Lower leg skin (tissue), 3 donors: ENCODE measurements at regions not wholly inside any gene's neighbourhood (a gene's known extent, or its start where the extent isn't known, plus 50 kb on each side); places are given as distances from the start of the nearest gene placed in this dataset.

ENCODE experiments used
- CTCF ChIP-seq, 3 donors: fragments of 450-650 bp; IDR thresholded peaks; one replicate each; pipeline ENCODE4 v1.5.1; 2016; ENCODE audit warnings: antibody characterized with exemption in 3 of 3, mild to moderate bottlenecking in 3 of 3, moderate library complexity in 2 of 3
- POLR2A ChIP-seq, 2 donors: fragments of 450-650 bp; IDR thresholded peaks; one replicate each; pipeline ENCODE4 v1.6.1; 2016 to 2017; ENCODE audit warnings: antibody characterized with exemption in 2 of 2, mild to moderate bottlenecking in 1 of 2, moderate library complexity in 1 of 2

GRCh38 chr6:51562198-51562597 is 525.2 kb downstream of the PKHD1 start:
- TF ChIP-seq CTCF (IDR thresholded peaks at IDR 0.05) (no peak), POLR2A (IDR thresholded peaks at IDR 0.05) (no peak)
